ENCODE measurements at regions not wholly inside any gene's neighbourhood (a gene's known extent, or its start where the extent isn't known, plus 50 kb on each side); places are given as distances from the start of the nearest gene placed in this dataset.

- TF ChIP-seq, protein P1, sequence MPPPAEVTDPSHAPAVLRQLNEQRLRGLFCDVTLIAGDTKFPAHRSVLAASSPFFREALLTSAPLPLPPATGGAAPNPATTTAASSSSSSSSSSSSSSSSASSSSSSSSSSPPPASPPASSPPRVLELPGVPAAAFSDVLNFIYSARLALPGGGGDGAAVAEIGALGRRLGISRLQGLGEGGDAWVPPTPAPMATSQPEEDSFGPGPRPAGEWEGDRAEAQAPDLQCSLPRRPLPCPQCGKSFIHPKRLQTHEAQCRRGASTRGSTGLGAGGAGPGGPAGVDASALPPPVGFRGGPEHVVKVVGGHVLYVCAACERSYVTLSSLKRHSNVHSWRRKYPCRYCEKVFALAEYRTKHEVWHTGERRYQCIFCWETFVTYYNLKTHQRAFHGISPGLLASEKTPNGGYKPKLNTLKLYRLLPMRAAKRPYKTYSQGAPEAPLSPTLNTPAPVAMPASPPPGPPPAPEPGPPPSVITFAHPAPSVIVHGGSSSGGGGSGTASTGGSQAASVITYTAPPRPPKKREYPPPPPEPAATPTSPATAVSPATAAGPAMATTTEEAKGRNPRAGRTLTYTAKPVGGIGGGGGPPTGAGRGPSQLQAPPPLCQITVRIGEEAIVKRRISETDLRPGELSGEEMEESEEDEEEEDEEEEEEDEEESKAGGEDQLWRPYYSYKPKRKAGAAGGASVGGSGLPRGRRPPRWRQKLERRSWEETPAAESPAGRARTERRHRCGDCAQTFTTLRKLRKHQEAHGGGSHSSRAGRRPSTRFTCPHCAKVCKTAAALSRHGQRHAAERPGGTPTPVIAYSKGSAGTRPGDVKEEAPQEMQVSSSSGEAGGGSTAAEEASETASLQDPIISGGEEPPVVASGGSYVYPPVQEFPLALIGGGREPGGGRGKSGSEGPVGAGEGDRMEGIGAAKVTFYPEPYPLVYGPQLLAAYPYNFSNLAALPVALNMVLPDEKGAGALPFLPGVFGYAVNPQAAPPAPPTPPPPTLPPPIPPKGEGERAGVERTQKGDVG (CRISPR knock-in tag; IDR thresholded peaks at IDR 0.05) = no peak
- TF ChIP-seq, protein P2, sequence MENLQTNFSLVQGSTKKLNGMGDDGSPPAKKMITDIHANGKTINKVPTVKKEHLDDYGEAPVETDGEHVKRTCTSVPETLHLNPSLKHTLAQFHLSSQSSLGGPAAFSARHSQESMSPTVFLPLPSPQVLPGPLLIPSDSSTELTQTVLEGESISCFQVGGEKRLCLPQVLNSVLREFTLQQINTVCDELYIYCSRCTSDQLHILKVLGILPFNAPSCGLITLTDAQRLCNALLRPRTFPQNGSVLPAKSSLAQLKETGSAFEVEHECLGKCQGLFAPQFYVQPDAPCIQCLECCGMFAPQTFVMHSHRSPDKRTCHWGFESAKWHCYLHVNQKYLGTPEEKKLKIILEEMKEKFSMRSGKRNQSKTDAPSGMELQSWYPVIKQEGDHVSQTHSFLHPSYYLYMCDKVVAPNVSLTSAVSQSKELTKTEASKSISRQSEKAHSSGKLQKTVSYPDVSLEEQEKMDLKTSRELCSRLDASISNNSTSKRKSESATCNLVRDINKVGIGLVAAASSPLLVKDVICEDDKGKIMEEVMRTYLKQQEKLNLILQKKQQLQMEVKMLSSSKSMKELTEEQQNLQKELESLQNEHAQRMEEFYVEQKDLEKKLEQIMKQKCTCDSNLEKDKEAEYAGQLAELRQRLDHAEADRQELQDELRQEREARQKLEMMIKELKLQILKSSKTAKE (IDR thresholded peaks at IDR 0.05; ENCODE audit: low read depth, poor library complexity, severe bottlenecking) = no peak
- TF ChIP-seq IRF3 (IDR thresholded peaks at IDR 0.05) = no peak
- no peak for TF ChIP-seq MTA2 (IDR thresholded peaks at IDR 0.05; ENCODE audit: low read depth)
- TF ChIP-seq CREB1 (IDR thresholded peaks at IDR 0.05; ENCODE audit: low read depth) = no peak
- peak; percentile 46 for TF ChIP-seq RUNX3 (IDR thresholded peaks at IDR 0.05; ENCODE audit: low read length)
- TF ChIP-seq RAD51 (IDR thresholded peaks at IDR 0.05) = no peak
- TF ChIP-seq MTA3 (IDR thresholded peaks at IDR 0.05; ENCODE audit: borderline replicate concordance, low read length) = no peak
- no peak for TF ChIP-seq DPF2 (IDR thresholded peaks at IDR 0.05)
- no peak for TF ChIP-seq HDGF (IDR thresholded peaks at IDR 0.05)
- no peak for TF ChIP-seq HDAC6 (IDR thresholded peaks at IDR 0.05; ENCODE audit: unreplicated experiment)
- no peak for TF ChIP-seq NR2C1 (IDR thresholded peaks at IDR 0.05)
- no peak for TF ChIP-seq BACH1 (IDR thresholded peaks at IDR 0.05; ENCODE audit: borderline replicate concordance)
- TF ChIP-seq YY1 (IDR thresholded peaks at IDR 0.05; ENCODE audit: low read depth, low read length) = no peak
- TF ChIP-seq, protein P3, sequence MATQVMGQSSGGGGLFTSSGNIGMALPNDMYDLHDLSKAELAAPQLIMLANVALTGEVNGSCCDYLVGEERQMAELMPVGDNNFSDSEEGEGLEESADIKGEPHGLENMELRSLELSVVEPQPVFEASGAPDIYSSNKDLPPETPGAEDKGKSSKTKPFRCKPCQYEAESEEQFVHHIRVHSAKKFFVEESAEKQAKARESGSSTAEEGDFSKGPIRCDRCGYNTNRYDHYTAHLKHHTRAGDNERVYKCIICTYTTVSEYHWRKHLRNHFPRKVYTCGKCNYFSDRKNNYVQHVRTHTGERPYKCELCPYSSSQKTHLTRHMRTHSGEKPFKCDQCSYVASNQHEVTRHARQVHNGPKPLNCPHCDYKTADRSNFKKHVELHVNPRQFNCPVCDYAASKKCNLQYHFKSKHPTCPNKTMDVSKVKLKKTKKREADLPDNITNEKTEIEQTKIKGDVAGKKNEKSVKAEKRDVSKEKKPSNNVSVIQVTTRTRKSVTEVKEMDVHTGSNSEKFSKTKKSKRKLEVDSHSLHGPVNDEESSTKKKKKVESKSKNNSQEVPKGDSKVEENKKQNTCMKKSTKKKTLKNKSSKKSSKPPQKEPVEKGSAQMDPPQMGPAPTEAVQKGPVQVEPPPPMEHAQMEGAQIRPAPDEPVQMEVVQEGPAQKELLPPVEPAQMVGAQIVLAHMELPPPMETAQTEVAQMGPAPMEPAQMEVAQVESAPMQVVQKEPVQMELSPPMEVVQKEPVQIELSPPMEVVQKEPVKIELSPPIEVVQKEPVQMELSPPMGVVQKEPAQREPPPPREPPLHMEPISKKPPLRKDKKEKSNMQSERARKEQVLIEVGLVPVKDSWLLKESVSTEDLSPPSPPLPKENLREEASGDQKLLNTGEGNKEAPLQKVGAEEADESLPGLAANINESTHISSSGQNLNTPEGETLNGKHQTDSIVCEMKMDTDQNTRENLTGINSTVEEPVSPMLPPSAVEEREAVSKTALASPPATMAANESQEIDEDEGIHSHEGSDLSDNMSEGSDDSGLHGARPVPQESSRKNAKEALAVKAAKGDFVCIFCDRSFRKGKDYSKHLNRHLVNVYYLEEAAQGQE (IDR thresholded peaks at IDR 0.05; ENCODE audit: low read depth, low read length) = no peak
- peak; percentile 78 for TF ChIP-seq ZNF24 (IDR thresholded peaks at IDR 0.05)
- 0 out of 2 replicates have a peak, but pooled peaks have one; percentile 68 for TF ChIP-seq HDAC2 (IDR thresholded peaks at IDR 0.05)
- TF ChIP-seq KLF5 (IDR thresholded peaks at IDR 0.05; ENCODE audit: partially characterized antibody) = no peak
- no peak for TF ChIP-seq CHD4 (IDR thresholded peaks at IDR 0.05)
- TF ChIP-seq SRF (IDR thresholded peaks at IDR 0.05; ENCODE audit: low read depth in 2 of 2, low read length in 2 of 2) = no peak
- TF ChIP-seq POU2F2 (IDR thresholded peaks at IDR 0.05; ENCODE audit: borderline replicate concordance, low read depth, low read length) = no peak
- no peak for TF ChIP-seq SUZ12 (IDR thresholded peaks at IDR 0.05; ENCODE audit: unreplicated experiment)
- TF ChIP-seq NFXL1 (IDR thresholded peaks at IDR 0.05; ENCODE audit: borderline replicate concordance) = no peak
- peak; percentile 65 to 68 for TF ChIP-seq BHLHE40 (IDR thresholded peaks at IDR 0.05; ENCODE audit: borderline replicate concordance in 1 of 2, low read depth in 2 of 2, low read length in 1 of 2)
These were observed 50.8 kb upstream of the MYLIP start (continued) for GRCh38 chr6:16078064-16078463.

All from GM12878 (cell line).